MM.1S (cell line): ENCODE measurements at regions not wholly inside any gene's neighbourhood (a gene's known extent, or its start where the extent isn't known, plus 50 kb on each side); places are given as distances from the start of the nearest gene placed in this dataset.
A peak's percentile ranks its signal among the peaks of the same experiment; 100 is the strongest.

Experiments
- DNase-seq: peaks from one replicate; pipeline ENCODE4 v3.0.0-alpha.2; 2015
- H2AFZ ChIP-seq: fragments of 300-600 bp; sonication (generic); 2 replicates; pipeline ENCODE4 v1.6.0; 2016; ENCODE audit warnings: antibody characterized with exemption, low read length
- H3F3A ChIP-seq: fragments of 300-600 bp; sonication (generic); 2 replicates; pipeline ENCODE4 v1.6.1; 2016; ENCODE audit warnings: mild to moderate bottlenecking, antibody characterized with exemption, low read length, moderate library complexity, mixed read lengths; ENCODE audit not compliant: insufficient read depth
- H3K27ac ChIP-seq: fragments of 300-600 bp; sonication (generic); 2 replicates; pipeline ENCODE4 v1.5.1; 2016; ENCODE audit warnings: mild to moderate bottlenecking, low read length
- H3K27me3 ChIP-seq: fragments of 300-600 bp; sonication (generic); replicated peaks from 2 replicates; pipeline ENCODE4 v1.6.0; 2016; ENCODE audit warnings: low read length; ENCODE audit not compliant: insufficient read depth
- H3K36me3 ChIP-seq: fragments of 300-600 bp; sonication (generic); replicated peaks from 2 replicates; pipeline ENCODE4 v1.6.1; 2016; ENCODE audit warnings: mild to moderate bottlenecking, low read length, mixed read lengths; ENCODE audit not compliant: insufficient read depth
- H3K4me1 ChIP-seq: fragments of 300-600 bp; sonication (generic); 2 replicates; pipeline ENCODE4 v1.6.1; 2016; ENCODE audit warnings: low read length, mixed read lengths
- H3K4me2 ChIP-seq: fragments of 300-600 bp; sonication (generic); 2 replicates; pipeline ENCODE4 v1.6.0; 2016; ENCODE audit warnings: low read depth, low read length
- H3K4me3 ChIP-seq: fragments of 300-600 bp; sonication (generic); 2 replicates; pipeline ENCODE4 v1.5.1; 2016; ENCODE audit warnings: low read length, mixed read lengths
- H3K79me2 ChIP-seq: fragments of 300-600 bp; sonication (generic); 2 replicates; pipeline ENCODE4 v1.6.1; 2016; ENCODE audit warnings: mixed run types, low read length, mixed read lengths
- H3K9ac ChIP-seq: fragments of 300-600 bp; sonication (generic); 2 replicates; pipeline ENCODE4 v1.6.1; 2016; ENCODE audit warnings: low read length, mixed read lengths
- H3K9me2 ChIP-seq: fragments of 300-600 bp; sonication (generic); replicated peaks from 2 replicates; pipeline ENCODE4 v1.6.1; 2016; ENCODE audit warnings: mild to moderate bottlenecking, low read length, mixed read lengths; ENCODE audit not compliant: insufficient read depth
- H3K9me3 ChIP-seq: fragments of 300-600 bp; sonication (generic); replicated peaks from 2 replicates; pipeline ENCODE4 v1.6.1; 2016; ENCODE audit warnings: mild to moderate bottlenecking, low read length, mixed read lengths; ENCODE audit not compliant: insufficient read depth
- H4K20me1 ChIP-seq: fragments of 300-600 bp; sonication (generic); 2 replicates; pipeline ENCODE4 v1.6.1; 2016; ENCODE audit warnings: mild to moderate bottlenecking, low read length, moderate library complexity, mixed read lengths; ENCODE audit not compliant: insufficient read depth
- CTCF ChIP-seq: fragments of 300-600 bp; sonication (generic); IDR thresholded peaks from 2 replicates; pipeline ENCODE4 v1.5.1; 2016; ENCODE audit warnings: antibody characterized with exemption, low read length, mixed read lengths
- EZH2 ChIP-seq: fragments of 300-600 bp; sonication (generic); optimal IDR thresholded peaks from 2 replicates; pipeline ENCODE3; 2017; ENCODE audit warnings: low read depth, mild to moderate bottlenecking, antibody characterized with exemption, low read length, mixed read lengths
- EZH2phosphoT487 ChIP-seq: fragments of 300-600 bp; sonication (generic); IDR thresholded peaks from 2 replicates; pipeline ENCODE4 v1.6.1; 2018; ENCODE audit warnings: antibody characterized with exemption, low read length

- no peaks in the 10 kb centered on the region for H3K9me2 ChIP-seq
- H3K36me3 ChIP-seq = no peaks in the 10 kb centered on the region
- no peaks in the 10 kb centered on the region for H3K79me2 ChIP-seq
- no peak overlapping the region for H3K9ac ChIP-seq
- H3K27ac ChIP-seq = no peak overlapping the region
- H3K4me3 ChIP-seq = no peak overlapping the region
- no peak overlapping the region for H2AFZ ChIP-seq
- TF ChIP-seq EZH2phosphoT487 (no peak), CTCF (no peak), EZH2 (no peak)
- peaks cover 15% of the 10 kb centered on the region for H3K4me1 ChIP-seq
- H3K27me3 ChIP-seq = no peaks in the 10 kb centered on the region
- H3F3A ChIP-seq = no peaks in the 10 kb centered on the region
- no peak overlapping the region for H3K4me2 ChIP-seq
- DNase-seq = no peak
- no peaks in the 10 kb centered on the region for H4K20me1 ChIP-seq
- H3K9me3 ChIP-seq = no peaks in the 10 kb centered on the region
Measured at GRCh38 chr13:34035676-34036325, 217.9 kb downstream of the RFC3 start.

- Histone ChIP-seq H3K36me3 (no peaks in the 10 kb centered on the region), H3K4me3 (no peak overlapping the region), H3K27me3 (no peaks in the 10 kb centered on the region), H3K4me1 (peaks cover 15% of the 10 kb centered on the region), H3K9me2 (no peaks in the 10 kb centered on the region), H2AFZ (no peak overlapping the region), H3F3A (no peaks in the 10 kb centered on the region), H3K9ac (no peak overlapping the region), H3K27ac (peak overlapping the region; percentile 31; the same call in 1 of the 2 replicates), H3K4me2 (peak overlapping the region; percentile 41), H3K9me3 (no peaks in the 10 kb centered on the region), H4K20me1 (no peaks in the 10 kb centered on the region), H3K79me2 (no peaks in the 10 kb centered on the region)
- TF ChIP-seq CTCF = no peak
- no peak for TF ChIP-seq EZH2
- TF ChIP-seq EZH2phosphoT487 = no peak
- no peak for DNase-seq
Measured at GRCh38 chr13:34037636-34038540, 219.9 kb downstream of the RFC3 start.

GRCh38 chr13:34038541-34039068 lies 220.7 kb downstream of the RFC3 start:
- H3K4me2 ChIP-seq = peak overlapping the region; percentile 41
- no peak overlapping the region for H3K9ac ChIP-seq
- no peaks in the 10 kb centered on the region for H3K79me2 ChIP-seq
- peak overlapping the region; percentile 31; the same call in 1 of the 2 replicates for H3K27ac ChIP-seq
- H3K36me3 ChIP-seq = no peaks in the 10 kb centered on the region
- H2AFZ ChIP-seq = no peak overlapping the region
- no peak overlapping the region for H3K4me3 ChIP-seq
- H3K9me2 ChIP-seq = no peaks in the 10 kb centered on the region
- no peak for TF ChIP-seq EZH2phosphoT487
- TF ChIP-seq EZH2 = no peak
- TF ChIP-seq CTCF = no peak
- no peaks in the 10 kb centered on the region for H3K27me3 ChIP-seq
- peaks cover 18% of the 10 kb centered on the region for H3K4me1 ChIP-seq
- no peaks in the 10 kb centered on the region for H3K9me3 ChIP-seq
- DNase-seq = peak; percentile 60
- H3F3A ChIP-seq = no peaks in the 10 kb centered on the region
- H4K20me1 ChIP-seq = no peaks in the 10 kb centered on the region
